GM23248 (cell line): ENCODE measurements at regions not wholly inside any gene's neighbourhood (a gene's known extent, or its start where the extent isn't known, plus 50 kb on each side); places are given as distances from the start of the nearest gene placed in this dataset.

Experiments
- EZH2 ChIP-seq: fragments of 200-600 bp; sonication (generic); IDR thresholded peaks from 2 replicates; pipeline ENCODE4 v1.6.1; 2018; ENCODE audit warnings: antibody characterized with exemption, mild to moderate bottlenecking; ENCODE audit not compliant: insufficient read depth, poor library complexity, severe bottlenecking
- EZH2phosphoT487 ChIP-seq: fragments of 200-600 bp; sonication (generic); IDR thresholded peaks from 2 replicates; pipeline ENCODE4 v1.6.1; 2018; ENCODE audit warnings: antibody characterized with exemption, moderate library complexity, mild to moderate bottlenecking, low read depth; ENCODE audit not compliant: insufficient read depth

GRCh38 chr16:63943566-63943965 lies 1178.3 kb downstream of the CDH11 start:
- TF ChIP-seq EZH2 (no peak), EZH2phosphoT487 (no peak)
